A673 (cell line): ENCODE measurements at regions not wholly inside any gene's neighbourhood (a gene's known extent, or its start where the extent isn't known, plus 50 kb on each side); places are given as distances from the start of the nearest gene placed in this dataset.

Experiments
- BruUV-seq: library from RNA; stranded (reverse); fragments of 400-500 nt; replicated peaks from 2 replicates; lab custom pipeline; 2021; lab: Mats Ljungman, UMichigan
- CTCF ChIA-PET: fragments of 300-600 bp; sonication (Branson Sonifier 250); formaldehyde crosslinking; loops from one replicate; lab custom pipeline; 2022; ENCODE audit warnings: antibody characterized with exemption; lab: Charles Lee
- POLR2A ChIA-PET: fragments of 300-600 bp; sonication (Branson Sonifier 250); formaldehyde crosslinking; loops from one replicate; lab custom pipeline; 2022; ENCODE audit warnings: antibody characterized with exemption; ENCODE audit not compliant: low non-redundant PET; lab: Charles Lee
- DNase-seq: peaks from one replicate; pipeline ENCODE4 v3.0.0-alpha.2; 2015; ENCODE audit warnings: low spot score
- H3K27ac ChIP-seq: fragments of 200-600 bp; sonication (generic); 2 replicates; pipeline ENCODE4 v1.5.1; 2016; ENCODE audit warnings: mixed run types, low read depth, mild to moderate bottlenecking, mixed read lengths, antibody characterized with exemption, low read length; ENCODE audit not compliant: poor library complexity, severe bottlenecking
- H3K27me3 ChIP-seq: fragments of 200-600 bp; sonication (generic); replicated peaks from 2 replicates; pipeline ENCODE4 v1.6.1; 2017; ENCODE audit warnings: mixed run types, low read depth, mild to moderate bottlenecking, mixed read lengths, antibody characterized with exemption, low read length; ENCODE audit not compliant: insufficient read depth, poor library complexity
- H3K36me3 ChIP-seq: fragments of 200-600 bp; sonication (generic); 2 replicates; pipeline ENCODE4 v1.6.1; 2016; ENCODE audit warnings: mixed run types, mild to moderate bottlenecking, mixed read lengths, antibody characterized with exemption, low read length; ENCODE audit not compliant: insufficient read depth, poor library complexity, severe bottlenecking
- H3K4me1 ChIP-seq: fragments of 200-600 bp; sonication (generic); 2 replicates; pipeline ENCODE4 v1.6.1; 2017; ENCODE audit warnings: mixed run types, mild to moderate bottlenecking, mixed read lengths, antibody characterized with exemption, low read length; ENCODE audit not compliant: insufficient read depth, poor library complexity, severe bottlenecking
- H3K4me3 ChIP-seq: fragments of 200-600 bp; sonication (generic); 2 replicates; pipeline ENCODE4 v1.5.1; 2016; ENCODE audit warnings: low read depth, mixed run types, mild to moderate bottlenecking, mixed read lengths, low read length; ENCODE audit not compliant: poor library complexity, severe bottlenecking
- H3K9me3 ChIP-seq: fragments of 200-600 bp; sonication (generic); 2 replicates; pipeline ENCODE4 v1.6.1; 2016; ENCODE audit warnings: mixed run types, low read depth, mild to moderate bottlenecking, mixed read lengths, antibody characterized with exemption, low read length; ENCODE audit not compliant: poor library complexity, severe bottlenecking
- CTCF ChIP-seq: fragments of 300-800, 200-600 bp; sonication (generic); conservative IDR thresholded peaks from 2 replicates; pipeline ENCODE4 v1.5.1; 2017; ENCODE audit warnings: low read depth, mild to moderate bottlenecking, antibody characterized with exemption, low read length, moderate library complexity, mixed read lengths
- EZH2 ChIP-seq: fragments of 200-600 bp; sonication (generic); IDR thresholded peaks from 2 replicates; pipeline ENCODE4 v1.6.1; 2017; ENCODE audit warnings: borderline replicate concordance, low read depth, mild to moderate bottlenecking, mixed read lengths, antibody characterized with exemption, low read length; ENCODE audit not compliant: poor library complexity, severe bottlenecking
- intact Hi-C: fragments of 100-400 bp; cut with micrococcal nuclease; formaldehyde crosslinking; loops from one replicate; pipeline ENCODE4 v1.10.0; 2022; ENCODE audit not compliant: unreplicated experiment

- intact Hi-C loops: no loop called here
- TF ChIP-seq EZH2 (no peak), CTCF (no peak)
- H3K9me3 ChIP-seq: no peaks in the 10 kb centered on the region
- H3K36me3 ChIP-seq: no peaks in the 10 kb centered on the region
- DNase-seq: no peak
- ChIA-PET POLR2A (no interaction called here), CTCF (no interaction called here)
- no TSS peak for BruUV-seq
- peaks cover 53% of the 10 kb centered on the region for H3K27me3 ChIP-seq
- H3K27ac ChIP-seq: no peak overlapping the region
- H3K4me3 ChIP-seq: no peak overlapping the region
- H3K4me1 ChIP-seq: no peaks in the 10 kb centered on the region
Observed at GRCh38 chr3:137924628-137925027, 85.3 kb upstream of the CLDN18 start.

- POLR2A ChIA-PET: no interaction called here
Observed at GRCh38 chr3:137925080-137925479, 84.9 kb upstream of the CLDN18 start.

GRCh38 chr3:137926991-137927390 lies 83.0 kb upstream of the CLDN18 start:
- intact Hi-C loops: no loop called here
- no TSS peak for BruUV-seq
- Histone ChIP-seq H3K9me3 (no peaks in the 10 kb centered on the region), H3K27me3 (peaks cover 46% of the 10 kb centered on the region), H3K36me3 (no peaks in the 10 kb centered on the region), H3K4me3 (no peak overlapping the region), H3K27ac (no peak overlapping the region), H3K4me1 (no peaks in the 10 kb centered on the region)
- no peak for TF ChIP-seq CTCF
- no peak for TF ChIP-seq EZH2
- POLR2A ChIA-PET: no interaction called here
- CTCF ChIA-PET: no interaction called here
- no peak for DNase-seq

More at GRCh38 chr3:137925080-137925479, 84.9 kb upstream of the CLDN18 start:
- Histone ChIP-seq H3K4me1 (no peaks in the 10 kb centered on the region), H3K27ac (no peak overlapping the region), H3K4me3 (no peak overlapping the region), H3K27me3 (peaks cover 51% of the 10 kb centered on the region), H3K36me3 (no peaks in the 10 kb centered on the region), H3K9me3 (no peaks in the 10 kb centered on the region)
- intact Hi-C loops: no loop called here
- TF ChIP-seq EZH2: no peak
- TF ChIP-seq CTCF: no peak
- BruUV-seq: no TSS peak
- DNase-seq: no peak
- CTCF ChIA-PET: no interaction called here
